ENCODE measurements at regions not wholly inside any gene's neighbourhood (a gene's known extent, or its start where the extent isn't known, plus 50 kb on each side); places are given as distances from the start of the nearest gene placed in this dataset.
"Not testable (repeated sequence)": the region's sequence is repeated elsewhere in the genome, so short reads cannot be mapped to it uniquely, and the experiment has no call there.

GRCh38 chr18:34514957-34515356, 195.1 kb upstream of the DTNA start:
- H3K9ac ChIP-seq (ENCODE audit: low read length): no peak overlapping the region
- H4K20me1 ChIP-seq (ENCODE audit: insufficient read depth, low read length): no peaks in the 10 kb centered on the region
- no peak overlapping the region for H3K4me2 ChIP-seq (ENCODE audit: low read depth, low read length)
- no peaks in the 10 kb centered on the region; the same call in 1 of the 2 replicates for H3F3A ChIP-seq (ENCODE audit: insufficient read depth, low read length)
- no peaks in the 10 kb centered on the region for H3K36me3 ChIP-seq (replicated peaks; ENCODE audit: insufficient read depth, low read length)
- H3K9me3 ChIP-seq (replicated peaks; ENCODE audit: insufficient read depth, low read length): no peaks in the 10 kb centered on the region
- no peak overlapping the region for H2AFZ ChIP-seq (ENCODE audit: low read length)
- H3K4me1 ChIP-seq (ENCODE audit: low read length): peaks cover 4% of the 10 kb centered on the region; the same call in 1 of the 2 replicates
- 0 out of 2 replicates have a peak, but pooled peaks cover 5% of the 10 kb centered on the region for H3K79me2 ChIP-seq (ENCODE audit: low read length)
- TF ChIP-seq CTCF (IDR thresholded peaks at IDR 0.05; ENCODE audit: low read length) (no peak), EZH2 (optimal IDR thresholded peaks at IDR 0.05; ENCODE audit: low read depth, low read length) (no peak), EZH2phosphoT487 (IDR thresholded peaks at IDR 0.05; ENCODE audit: low read length) (no peak)
- no peak overlapping the region for H3K27ac ChIP-seq (ENCODE audit: low read length)
- DNase-seq: no peak
- H3K4me3 ChIP-seq (ENCODE audit: low read length): no peak overlapping the region
- no peaks in the 10 kb centered on the region for H3K27me3 ChIP-seq (replicated peaks; ENCODE audit: insufficient read depth, low read length)
- H3K9me2 ChIP-seq (replicated peaks; ENCODE audit: insufficient read depth, low read length): no peaks in the 10 kb centered on the region

GRCh38 chr18:34516355-34516754, 193.7 kb upstream of the DTNA start:
- not testable (repeated sequence) for H3K9me2 ChIP-seq (replicated peaks; ENCODE audit: insufficient read depth, low read length); H2AFZ ChIP-seq (ENCODE audit: low read length); H3K9me3 ChIP-seq (replicated peaks; ENCODE audit: insufficient read depth, low read length); H3K79me2 ChIP-seq (ENCODE audit: low read length); H3K27ac ChIP-seq (ENCODE audit: low read length); DNase-seq; H3K36me3 ChIP-seq (replicated peaks; ENCODE audit: insufficient read depth, low read length); H3K9ac ChIP-seq (ENCODE audit: low read length); H3K27me3 ChIP-seq (replicated peaks; ENCODE audit: insufficient read depth, low read length); H3F3A ChIP-seq (ENCODE audit: insufficient read depth, low read length); H3K4me3 ChIP-seq (ENCODE audit: low read length); H3K4me2 ChIP-seq (ENCODE audit: low read depth, low read length); H3K4me1 ChIP-seq (ENCODE audit: low read length); H4K20me1 ChIP-seq (ENCODE audit: insufficient read depth, low read length)

GRCh38 chr18:34516996-34517395, 193.1 kb upstream of the DTNA start:
- not testable (repeated sequence) for H3K4me1 ChIP-seq (ENCODE audit: low read length); H3K9me3 ChIP-seq (replicated peaks; ENCODE audit: insufficient read depth, low read length); DNase-seq; H3K4me2 ChIP-seq (ENCODE audit: low read depth, low read length); H3K9me2 ChIP-seq (replicated peaks; ENCODE audit: insufficient read depth, low read length); H3F3A ChIP-seq (ENCODE audit: insufficient read depth, low read length); H3K27ac ChIP-seq (ENCODE audit: low read length); H3K9ac ChIP-seq (ENCODE audit: low read length); H2AFZ ChIP-seq (ENCODE audit: low read length); H3K36me3 ChIP-seq (replicated peaks; ENCODE audit: insufficient read depth, low read length); H3K79me2 ChIP-seq (ENCODE audit: low read length); H3K27me3 ChIP-seq (replicated peaks; ENCODE audit: insufficient read depth, low read length); H4K20me1 ChIP-seq (ENCODE audit: insufficient read depth, low read length); H3K4me3 ChIP-seq (ENCODE audit: low read length)

GRCh38 chr18:34521040-34521439, 189.1 kb upstream of the DTNA start:
- H3K27me3 ChIP-seq (replicated peaks; ENCODE audit: insufficient read depth, low read length): no peaks in the 10 kb centered on the region
- no peak overlapping the region for H3K9ac ChIP-seq (ENCODE audit: low read length)
- no peaks in the 10 kb centered on the region for H3K4me1 ChIP-seq (ENCODE audit: low read length)
- no peaks in the 10 kb centered on the region for H4K20me1 ChIP-seq (ENCODE audit: insufficient read depth, low read length)
- no peaks in the 10 kb centered on the region for H3K36me3 ChIP-seq (replicated peaks; ENCODE audit: insufficient read depth, low read length)
- H3F3A ChIP-seq (ENCODE audit: insufficient read depth, low read length): no peaks in the 10 kb centered on the region
- no peak for TF ChIP-seq CTCF (IDR thresholded peaks at IDR 0.05; ENCODE audit: low read length)
- no peak for TF ChIP-seq EZH2 (optimal IDR thresholded peaks at IDR 0.05; ENCODE audit: low read depth, low read length)
- no peak for TF ChIP-seq EZH2phosphoT487 (IDR thresholded peaks at IDR 0.05; ENCODE audit: low read length)
- H3K4me2 ChIP-seq (ENCODE audit: low read depth, low read length): no peak overlapping the region
- DNase-seq: no peak
- H3K79me2 ChIP-seq (ENCODE audit: low read length): peaks cover 8% of the 10 kb centered on the region; the same call in 1 of the 2 replicates
- H2AFZ ChIP-seq (ENCODE audit: low read length): no peak overlapping the region
- no peaks in the 10 kb centered on the region for H3K9me3 ChIP-seq (replicated peaks; ENCODE audit: insufficient read depth, low read length)
- H3K27ac ChIP-seq (ENCODE audit: low read length): no peak overlapping the region
- H3K9me2 ChIP-seq (replicated peaks; ENCODE audit: insufficient read depth, low read length): no peaks in the 10 kb centered on the region
- H3K4me3 ChIP-seq (ENCODE audit: low read length): no peak overlapping the region

Data from MM.1S (cell line).